IPS DF 6.9 (cell line): ENCODE measurements at regions not wholly inside any gene's neighbourhood (a gene's known extent, or its start where the extent isn't known, plus 50 kb on each side); places are given as distances from the start of the nearest gene placed in this dataset.

ENCODE experiments used
- DNase-seq: peaks from one replicate; pipeline ENCODE4 v3.0.0-alpha.2; 2013; ENCODE audit warnings: low read depth, low spot score
- H3K27ac ChIP-seq: one replicate; pipeline ENCODE4 v1.5.1; 2013; ENCODE audit warnings: low read length, control low read depth
- H3K27me3 ChIP-seq: 2 replicates; pipeline ENCODE4 v1.6.1; 2013; ENCODE audit warnings: mild to moderate bottlenecking, low read length; ENCODE audit not compliant: control insufficient read depth, insufficient read depth
- H3K36me3 ChIP-seq: 2 replicates; pipeline ENCODE4 v1.6.1; 2013; ENCODE audit warnings: low read length; ENCODE audit not compliant: control insufficient read depth, insufficient read depth
- H3K4me1 ChIP-seq: 2 replicates; pipeline ENCODE4 v1.6.1; 2013; ENCODE audit warnings: low read length; ENCODE audit not compliant: control insufficient read depth, insufficient read depth
- H3K4me3 ChIP-seq: 2 replicates; pipeline ENCODE4 v1.5.1; 2013; ENCODE audit warnings: mild to moderate bottlenecking, low read length
- H3K9me3 ChIP-seq: 2 replicates; pipeline ENCODE4 v1.6.1; 2013; ENCODE audit warnings: low read length, inconsistent platforms; ENCODE audit not compliant: control insufficient read depth, insufficient read depth
- WGBS: extraction: QIAGEN DNeasy Blood & Tissue Kit; methylation state at CpG from one replicate; pipeline ENCODE4 v1.1.7; 2013; ENCODE audit warnings: mixed read lengths, missing lambda C conversion rate; ENCODE audit not compliant: insufficient read length, insufficient coverage; 5-methylcytosine and 5-hydroxymethylcytosine counted together

DNA sequence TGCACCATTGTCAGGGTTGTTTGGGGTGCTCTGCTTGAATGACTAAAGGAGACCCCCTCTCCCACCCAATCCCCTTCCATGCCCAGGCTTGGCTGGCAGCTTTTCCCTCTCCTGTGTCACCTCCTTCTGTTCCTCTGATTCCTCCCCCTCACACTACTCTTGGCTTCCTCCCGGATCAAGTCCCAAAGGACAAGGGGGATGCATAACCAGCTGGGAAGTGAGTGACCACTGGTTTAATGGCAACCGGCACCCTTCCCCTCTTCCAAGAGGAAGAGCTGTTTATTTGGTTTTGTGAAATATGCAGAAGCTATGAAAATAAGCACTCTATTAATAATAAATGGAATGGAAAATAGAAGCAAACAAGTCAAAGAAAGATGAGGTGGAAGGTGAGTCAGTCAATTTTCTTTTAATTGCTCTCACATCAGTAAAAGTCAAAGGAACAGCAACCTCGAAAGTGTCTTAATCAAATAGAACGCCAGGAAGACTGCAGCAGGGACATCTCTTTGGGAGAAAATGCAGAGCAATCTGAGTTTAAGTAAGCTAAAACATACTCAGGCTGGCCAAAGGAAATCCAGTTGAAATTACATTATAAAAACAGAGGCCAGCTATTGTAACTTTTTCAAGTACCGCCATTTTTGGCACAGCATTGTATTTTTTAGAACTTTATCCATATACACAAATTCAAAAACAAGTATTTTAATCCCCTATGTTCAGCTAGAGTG is 322.5 kb downstream of the SIPA1L2 start:
- H3K4me3 ChIP-seq = no peak overlapping the region
- H3K4me1 ChIP-seq = peaks cover 5% of the 10 kb centered on the region
- no peak for DNase-seq
- WGBS = no CpG with 5 or more reads among the region's 5 CpGs
- H3K9me3 ChIP-seq = no peaks in the 10 kb centered on the region
- no peaks in the 10 kb centered on the region for H3K36me3 ChIP-seq
- H3K27ac ChIP-seq = no peak overlapping the region
- no peaks in the 10 kb centered on the region; the same call in 1 of the 2 replicates for H3K27me3 ChIP-seq

DNA sequence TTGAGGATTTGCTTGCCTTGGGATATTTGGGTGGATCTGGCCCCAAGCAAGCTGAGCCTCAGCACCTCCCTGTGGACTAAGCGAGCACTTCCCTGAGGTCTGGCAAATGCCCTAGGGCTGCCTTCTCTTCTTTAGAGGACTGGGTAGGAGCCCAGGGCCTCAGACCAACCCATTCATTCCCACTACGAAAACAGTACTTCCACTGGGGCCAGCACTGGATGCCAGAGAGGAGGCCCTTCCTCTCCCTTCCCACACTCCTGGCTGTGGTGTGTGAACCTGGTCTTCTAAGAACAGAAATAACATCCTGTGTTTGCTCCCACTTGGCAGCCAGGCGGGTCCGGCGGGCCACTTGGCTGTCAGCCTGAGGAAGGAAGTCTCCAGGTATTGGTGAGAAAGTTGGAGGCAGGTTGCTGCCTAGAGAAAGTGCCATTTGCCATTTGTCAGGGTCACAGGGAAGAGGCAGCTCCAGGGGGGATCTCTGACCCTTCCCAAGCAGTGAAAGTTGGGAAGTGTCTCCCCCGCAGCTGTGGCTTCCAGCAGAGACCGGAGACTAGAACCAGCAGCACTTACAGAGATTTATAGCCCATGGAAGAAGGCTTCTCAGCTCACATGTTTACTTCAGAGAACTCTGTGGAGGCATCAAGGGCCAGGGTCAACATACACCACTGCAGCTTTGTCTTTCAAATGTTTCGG is 323.5 kb downstream of the SIPA1L2 start:
- no peaks in the 10 kb centered on the region; the same call in 1 of the 2 replicates for H3K27me3 ChIP-seq
- no peak overlapping the region for H3K4me3 ChIP-seq
- H3K4me1 ChIP-seq = peaks cover 5% of the 10 kb centered on the region
- WGBS = no CpG with 5 or more reads among the region's 8 CpGs
- no peaks in the 10 kb centered on the region for H3K9me3 ChIP-seq
- H3K27ac ChIP-seq = no peak overlapping the region
- DNase-seq = no peak
- H3K36me3 ChIP-seq = no peaks in the 10 kb centered on the region

DNA sequence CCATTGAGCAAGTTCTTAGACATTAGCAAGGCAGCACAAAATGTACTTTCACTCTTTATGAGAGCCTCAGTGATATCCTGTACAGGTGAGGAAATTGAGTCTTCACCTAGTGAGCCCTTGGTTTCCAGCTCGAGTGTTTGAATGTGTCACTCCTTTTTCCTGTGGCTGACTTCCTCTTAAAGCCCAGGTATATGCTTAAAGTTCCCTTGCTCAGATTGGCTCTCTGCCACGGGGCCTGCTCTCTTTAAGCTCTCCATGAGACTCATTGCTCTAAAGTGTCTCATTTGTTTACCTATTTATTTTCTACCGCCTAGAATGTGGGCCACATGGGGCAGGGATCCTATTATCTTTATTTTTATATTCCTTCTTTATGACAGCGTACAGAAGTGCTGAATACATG is 324.9 kb downstream of the SIPA1L2 start:
- DNase-seq = no peak
- WGBS = no CpG with 5 or more reads among the region's 4 CpGs
- H3K4me3 ChIP-seq = no peak overlapping the region

DNA sequence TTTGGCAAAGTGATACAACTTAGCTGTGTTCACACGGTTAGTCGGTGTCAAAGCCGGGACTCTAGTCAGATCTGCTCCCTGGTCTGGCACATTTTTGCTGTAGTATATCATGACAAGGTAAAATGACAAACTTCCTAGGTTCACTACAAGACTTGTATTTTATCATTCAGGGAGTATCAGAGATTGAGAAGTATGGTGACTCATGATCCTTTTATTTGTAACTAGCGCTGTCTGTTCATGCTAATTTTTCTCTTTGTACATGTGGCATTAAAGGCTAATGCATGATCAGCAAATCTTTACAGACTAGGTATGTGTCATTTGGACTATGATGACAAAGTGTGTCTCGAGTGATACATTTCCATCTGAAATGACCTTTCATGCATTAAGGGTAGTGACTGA is 326.7 kb downstream of the SIPA1L2 start:
- no peaks in the 10 kb centered on the region for H3K27me3 ChIP-seq
- H3K4me1 ChIP-seq = peaks cover 5% of the 10 kb centered on the region
- H3K36me3 ChIP-seq = no peaks in the 10 kb centered on the region
- no CpG with 5 or more reads among the region's 5 CpGs for WGBS
- no peak overlapping the region for H3K4me3 ChIP-seq
- DNase-seq = no peak
- H3K27ac ChIP-seq = no peak overlapping the region
- no peaks in the 10 kb centered on the region for H3K9me3 ChIP-seq

More for the DNA sequence above, 324.9 kb downstream of the SIPA1L2 start:
- Histone ChIP-seq H3K9me3 (no peaks in the 10 kb centered on the region), H3K4me1 (peaks cover 5% of the 10 kb centered on the region), H3K27ac (no peak overlapping the region), H3K36me3 (no peaks in the 10 kb centered on the region), H3K27me3 (no peaks in the 10 kb centered on the region; the same call in 1 of the 2 replicates)

DNA sequence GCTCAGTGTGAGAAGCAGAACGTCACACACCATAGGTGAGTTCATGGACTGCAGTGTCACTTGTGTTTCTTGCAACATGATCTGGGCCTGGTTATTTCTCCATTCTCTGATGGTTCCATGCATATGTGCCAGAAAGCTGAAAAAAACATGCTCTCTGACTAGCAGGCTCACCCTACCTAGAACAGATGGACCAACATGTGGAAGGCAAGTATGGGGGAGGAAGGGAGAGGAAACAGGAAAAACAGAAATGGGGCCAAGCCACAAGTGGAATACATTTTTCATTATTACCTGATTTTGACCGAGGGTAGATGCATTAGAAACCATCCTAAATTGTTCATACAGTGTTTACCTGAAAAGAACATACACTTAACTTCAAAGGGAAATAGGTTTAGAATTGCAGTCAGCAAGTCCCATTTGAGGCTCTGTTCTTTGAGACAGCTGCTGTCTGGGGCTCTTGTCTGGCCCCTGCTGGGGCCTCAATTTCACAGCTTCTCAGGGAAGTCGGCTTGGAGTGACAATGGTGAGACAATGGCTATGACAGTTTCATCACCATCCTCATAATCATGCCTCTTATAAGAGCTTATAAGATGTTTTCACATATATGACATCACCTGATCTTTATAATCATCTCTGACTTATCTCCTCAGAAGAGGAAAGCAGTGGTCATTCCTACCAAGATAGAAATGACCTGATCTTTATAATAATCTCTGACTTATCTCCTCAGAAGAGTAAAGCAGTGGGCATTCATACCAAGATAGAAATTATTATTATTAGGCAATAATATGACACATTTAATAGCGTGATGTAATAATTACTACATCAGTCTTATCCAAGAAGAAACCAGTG is 327.3 kb downstream of the SIPA1L2 start:
- Histone ChIP-seq H3K4me3 (no peak overlapping the region), H3K4me1 (peaks cover 5% of the 10 kb centered on the region), H3K9me3 (no peaks in the 10 kb centered on the region), H3K27ac (no peak overlapping the region), H3K27me3 (no peaks in the 10 kb centered on the region; the same call in 1 of the 2 replicates), H3K36me3 (no peaks in the 10 kb centered on the region)
- no CpG with 5 or more reads among the region's 4 CpGs for WGBS
- no peak for DNase-seq

DNA sequence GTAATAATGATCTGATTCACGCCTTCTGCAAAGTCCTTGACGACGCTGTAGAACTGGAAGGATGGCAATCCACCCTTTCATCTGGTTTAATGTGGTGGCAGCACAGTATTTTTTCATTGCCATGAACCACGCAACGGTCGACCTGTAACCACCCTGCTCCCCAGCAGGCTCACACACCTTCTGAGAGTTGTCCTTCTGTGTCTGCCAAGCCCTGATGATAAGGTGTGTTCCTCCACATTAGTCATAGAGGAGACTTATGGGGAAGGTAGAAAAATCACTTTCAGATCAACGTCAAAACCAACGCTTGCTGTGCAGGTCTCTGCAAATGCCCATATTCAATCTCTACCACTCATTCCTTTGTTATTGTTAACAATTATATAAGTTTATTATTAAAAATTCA is 328.7 kb downstream of the SIPA1L2 start:
- Histone ChIP-seq H3K4me1 (no peaks in the 10 kb centered on the region; the same call in 1 of the 2 replicates), H3K27ac (no peak overlapping the region), H3K9me3 (no peaks in the 10 kb centered on the region), H3K27me3 (no peaks in the 10 kb centered on the region; the same call in 1 of the 2 replicates), H3K4me3 (no peak overlapping the region), H3K36me3 (no peaks in the 10 kb centered on the region)
- WGBS = no CpG with 5 or more reads among the region's 8 CpGs
- no peak for DNase-seq

DNA sequence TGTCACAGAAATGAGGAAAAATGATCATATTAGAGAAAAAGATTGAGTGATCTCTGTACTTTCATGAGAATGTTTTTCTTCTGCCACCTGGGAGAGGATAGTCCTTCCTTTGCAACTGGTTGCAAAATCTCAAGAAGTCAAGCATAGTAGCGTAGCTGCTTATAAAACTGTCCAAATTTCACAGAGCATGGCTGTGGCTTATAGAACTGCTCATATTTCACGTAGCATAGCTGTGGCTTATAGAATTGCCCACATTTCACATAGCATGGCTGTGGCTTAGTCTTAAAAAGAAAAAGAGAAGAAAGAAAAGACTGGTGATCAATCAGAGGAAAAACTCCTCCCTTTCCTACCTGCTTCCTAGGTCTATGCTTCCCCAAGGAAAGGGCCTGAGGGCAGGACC is 329.5 kb downstream of the SIPA1L2 start:
- no peak overlapping the region for H3K27ac ChIP-seq

DNA sequence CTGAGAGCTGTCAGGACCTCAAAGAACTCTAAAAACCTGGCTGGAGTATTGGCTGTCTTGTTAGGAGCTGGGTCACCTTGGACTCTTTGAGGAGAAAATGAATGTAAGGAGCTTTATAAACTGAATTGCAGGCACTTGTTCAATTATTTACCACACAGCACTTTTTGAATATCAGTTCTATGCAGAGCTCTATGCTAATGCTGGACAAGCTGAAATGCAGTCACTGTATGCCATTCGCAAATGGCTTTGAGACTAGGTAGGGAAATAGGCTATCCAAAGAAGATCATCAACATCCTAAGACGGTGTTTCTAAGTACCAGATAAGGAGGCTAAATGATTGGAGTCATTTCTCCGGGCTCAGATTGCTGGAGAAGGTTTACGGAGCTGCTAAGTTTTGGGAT is 333.5 kb downstream of the SIPA1L2 start:
- no peak overlapping the region for H3K4me3 ChIP-seq
- no peak for DNase-seq
- whole genome bisulfite sequencing = no CpG with 5 or more reads among the region's 4 CpGs

More for the DNA sequence above, 329.5 kb downstream of the SIPA1L2 start:
- Histone ChIP-seq H3K9me3 (no peaks in the 10 kb centered on the region), H3K27me3 (no peaks in the 10 kb centered on the region; the same call in 1 of the 2 replicates), H3K36me3 (no peaks in the 10 kb centered on the region), H3K4me3 (no peak overlapping the region), H3K4me1 (no peaks in the 10 kb centered on the region)
- WGBS = no CpG with 5 or more reads among the region's 2 CpGs
- DNase-seq = no peak

DNA sequence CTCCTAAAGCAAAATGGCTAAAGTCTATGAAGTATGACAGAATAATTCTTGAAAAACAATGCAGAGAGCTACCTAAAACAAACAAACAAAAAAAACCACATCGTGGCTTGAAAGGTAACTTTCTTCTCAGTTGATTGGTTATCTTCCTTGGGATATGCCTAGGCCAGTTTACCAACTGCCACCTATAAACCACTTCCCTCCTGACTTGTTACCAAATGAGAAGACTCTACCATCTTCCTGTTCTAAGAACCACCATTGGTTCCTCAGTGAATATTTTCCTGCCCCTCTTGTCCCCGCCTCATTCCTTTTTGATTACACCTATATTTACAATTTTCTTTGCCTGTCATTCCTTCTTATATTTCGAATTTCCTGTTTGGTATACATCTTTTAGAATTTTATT is 336.6 kb downstream of the SIPA1L2 start:
- no peak overlapping the region for H3K27ac ChIP-seq
- no peaks in the 10 kb centered on the region for H3K36me3 ChIP-seq
- WGBS = no CpG with 5 or more reads among the region's 3 CpGs
- H3K4me1 ChIP-seq = peaks cover 2% of the 10 kb centered on the region; the same call in 1 of the 2 replicates
- DNase-seq = no peak
- no peaks in the 10 kb centered on the region for H3K9me3 ChIP-seq
- no peak overlapping the region for H3K4me3 ChIP-seq
- no peaks in the 10 kb centered on the region; the same call in 1 of the 2 replicates for H3K27me3 ChIP-seq

More for the DNA sequence above, 333.5 kb downstream of the SIPA1L2 start:
- Histone ChIP-seq H3K36me3 (no peaks in the 10 kb centered on the region), H3K4me1 (peaks cover 2% of the 10 kb centered on the region; the same call in 1 of the 2 replicates), H3K27ac (no peak overlapping the region), H3K27me3 (no peaks in the 10 kb centered on the region; the same call in 1 of the 2 replicates), H3K9me3 (no peaks in the 10 kb centered on the region)

DNA sequence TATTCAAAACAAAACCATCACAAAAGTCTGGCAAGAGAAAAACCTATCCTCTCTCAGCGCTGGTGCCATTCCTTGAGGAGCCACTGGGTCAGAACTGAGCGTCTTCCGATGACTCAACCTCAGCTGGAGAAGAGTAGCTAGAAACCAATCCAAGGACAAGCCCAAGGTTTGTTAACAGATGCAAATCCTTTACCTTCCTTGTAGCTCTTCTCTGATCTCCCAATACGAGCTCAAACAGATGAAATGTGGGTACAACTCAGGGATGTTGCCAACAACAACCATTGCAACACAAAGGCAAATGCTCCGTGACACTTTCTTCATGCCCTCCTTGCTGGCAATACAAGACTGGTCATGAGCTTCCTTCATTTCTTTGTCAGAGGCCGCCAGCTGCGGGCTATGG is 337.1 kb downstream of the SIPA1L2 start:
- no peak for DNase-seq
- no peaks in the 10 kb centered on the region for H3K9me3 ChIP-seq
- no peak overlapping the region for H3K4me3 ChIP-seq
- no peaks in the 10 kb centered on the region for H3K36me3 ChIP-seq
- no peaks in the 10 kb centered on the region; the same call in 1 of the 2 replicates for H3K27me3 ChIP-seq
- no peak overlapping the region for H3K27ac ChIP-seq
- no CpG with 5 or more reads among the region's 7 CpGs for WGBS
- peaks cover 2% of the 10 kb centered on the region; the same call in 1 of the 2 replicates for H3K4me1 ChIP-seq
